ENCODE measurements at regions not wholly inside any gene's neighbourhood (a gene's known extent, or its start where the extent isn't known, plus 50 kb on each side); places are given as distances from the start of the nearest gene placed in this dataset.
"Not testable (repeated sequence)": the region's sequence is repeated elsewhere in the genome, so short reads cannot be mapped to it uniquely, and the experiment has no call there.

DNA sequence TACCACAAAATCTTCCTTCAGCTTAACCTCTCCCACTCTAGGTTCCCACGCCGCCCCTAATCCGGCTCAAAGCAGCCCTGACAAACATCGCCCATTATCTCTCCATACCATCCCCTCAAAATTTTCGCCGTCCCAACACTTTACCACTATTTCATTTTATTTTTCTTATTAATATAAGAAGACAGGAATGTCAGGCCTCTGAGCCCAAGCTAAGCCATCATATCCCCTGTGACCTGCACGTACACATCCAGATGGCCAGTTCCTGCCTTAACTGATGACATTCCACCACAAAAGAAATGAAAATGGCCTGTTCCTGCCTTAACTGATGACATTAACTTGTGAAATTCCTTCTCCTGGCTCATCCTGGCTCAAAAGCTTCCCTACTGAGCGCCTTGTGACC is 243.4 kb upstream of the PROK2 start:
- TF ChIP-seq, protein P1, sequence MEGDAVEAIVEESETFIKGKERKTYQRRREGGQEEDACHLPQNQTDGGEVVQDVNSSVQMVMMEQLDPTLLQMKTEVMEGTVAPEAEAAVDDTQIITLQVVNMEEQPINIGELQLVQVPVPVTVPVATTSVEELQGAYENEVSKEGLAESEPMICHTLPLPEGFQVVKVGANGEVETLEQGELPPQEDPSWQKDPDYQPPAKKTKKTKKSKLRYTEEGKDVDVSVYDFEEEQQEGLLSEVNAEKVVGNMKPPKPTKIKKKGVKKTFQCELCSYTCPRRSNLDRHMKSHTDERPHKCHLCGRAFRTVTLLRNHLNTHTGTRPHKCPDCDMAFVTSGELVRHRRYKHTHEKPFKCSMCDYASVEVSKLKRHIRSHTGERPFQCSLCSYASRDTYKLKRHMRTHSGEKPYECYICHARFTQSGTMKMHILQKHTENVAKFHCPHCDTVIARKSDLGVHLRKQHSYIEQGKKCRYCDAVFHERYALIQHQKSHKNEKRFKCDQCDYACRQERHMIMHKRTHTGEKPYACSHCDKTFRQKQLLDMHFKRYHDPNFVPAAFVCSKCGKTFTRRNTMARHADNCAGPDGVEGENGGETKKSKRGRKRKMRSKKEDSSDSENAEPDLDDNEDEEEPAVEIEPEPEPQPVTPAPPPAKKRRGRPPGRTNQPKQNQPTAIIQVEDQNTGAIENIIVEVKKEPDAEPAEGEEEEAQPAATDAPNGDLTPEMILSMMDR (conservative IDR thresholded peaks at IDR 0.05; ENCODE audit: low read depth in 2 of 2): not testable (repeated sequence)
- TF ChIP-seq POLR2AphosphoS5 (IDR thresholded peaks at IDR 0.05; ENCODE audit: low read depth); ZNF114 (CRISPR knock-in tag; IDR thresholded peaks at IDR 0.05); ZNF331 (CRISPR knock-in tag; IDR thresholded peaks at IDR 0.05; ENCODE audit: low read depth); EZH2 (IDR thresholded peaks at IDR 0.05; ENCODE audit: low read depth, unreplicated experiment); JUNB (IDR thresholded peaks at IDR 0.05; ENCODE audit: unreplicated experiment); EZH2phosphoT487 (IDR thresholded peaks at IDR 0.05; ENCODE audit: unreplicated experiment); CREB1 (CRISPR knock-in tag; IDR thresholded peaks at IDR 0.05; ENCODE audit: low read depth); NANOG (IDR thresholded peaks at IDR 0.05; ENCODE audit: borderline replicate concordance): not testable (repeated sequence)
- TF ChIP-seq, protein P2, sequence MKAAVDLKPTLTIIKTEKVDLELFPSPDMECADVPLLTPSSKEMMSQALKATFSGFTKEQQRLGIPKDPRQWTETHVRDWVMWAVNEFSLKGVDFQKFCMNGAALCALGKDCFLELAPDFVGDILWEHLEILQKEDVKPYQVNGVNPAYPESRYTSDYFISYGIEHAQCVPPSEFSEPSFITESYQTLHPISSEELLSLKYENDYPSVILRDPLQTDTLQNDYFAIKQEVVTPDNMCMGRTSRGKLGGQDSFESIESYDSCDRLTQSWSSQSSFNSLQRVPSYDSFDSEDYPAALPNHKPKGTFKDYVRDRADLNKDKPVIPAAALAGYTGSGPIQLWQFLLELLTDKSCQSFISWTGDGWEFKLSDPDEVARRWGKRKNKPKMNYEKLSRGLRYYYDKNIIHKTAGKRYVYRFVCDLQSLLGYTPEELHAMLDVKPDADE (IDR thresholded peaks at IDR 0.05): not testable (repeated sequence)
- TF ChIP-seq, protein P3, sequence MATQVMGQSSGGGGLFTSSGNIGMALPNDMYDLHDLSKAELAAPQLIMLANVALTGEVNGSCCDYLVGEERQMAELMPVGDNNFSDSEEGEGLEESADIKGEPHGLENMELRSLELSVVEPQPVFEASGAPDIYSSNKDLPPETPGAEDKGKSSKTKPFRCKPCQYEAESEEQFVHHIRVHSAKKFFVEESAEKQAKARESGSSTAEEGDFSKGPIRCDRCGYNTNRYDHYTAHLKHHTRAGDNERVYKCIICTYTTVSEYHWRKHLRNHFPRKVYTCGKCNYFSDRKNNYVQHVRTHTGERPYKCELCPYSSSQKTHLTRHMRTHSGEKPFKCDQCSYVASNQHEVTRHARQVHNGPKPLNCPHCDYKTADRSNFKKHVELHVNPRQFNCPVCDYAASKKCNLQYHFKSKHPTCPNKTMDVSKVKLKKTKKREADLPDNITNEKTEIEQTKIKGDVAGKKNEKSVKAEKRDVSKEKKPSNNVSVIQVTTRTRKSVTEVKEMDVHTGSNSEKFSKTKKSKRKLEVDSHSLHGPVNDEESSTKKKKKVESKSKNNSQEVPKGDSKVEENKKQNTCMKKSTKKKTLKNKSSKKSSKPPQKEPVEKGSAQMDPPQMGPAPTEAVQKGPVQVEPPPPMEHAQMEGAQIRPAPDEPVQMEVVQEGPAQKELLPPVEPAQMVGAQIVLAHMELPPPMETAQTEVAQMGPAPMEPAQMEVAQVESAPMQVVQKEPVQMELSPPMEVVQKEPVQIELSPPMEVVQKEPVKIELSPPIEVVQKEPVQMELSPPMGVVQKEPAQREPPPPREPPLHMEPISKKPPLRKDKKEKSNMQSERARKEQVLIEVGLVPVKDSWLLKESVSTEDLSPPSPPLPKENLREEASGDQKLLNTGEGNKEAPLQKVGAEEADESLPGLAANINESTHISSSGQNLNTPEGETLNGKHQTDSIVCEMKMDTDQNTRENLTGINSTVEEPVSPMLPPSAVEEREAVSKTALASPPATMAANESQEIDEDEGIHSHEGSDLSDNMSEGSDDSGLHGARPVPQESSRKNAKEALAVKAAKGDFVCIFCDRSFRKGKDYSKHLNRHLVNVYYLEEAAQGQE (IDR thresholded peaks at IDR 0.05; ENCODE audit: unreplicated experiment): not testable (repeated sequence)
- TF ChIP-seq, protein P4, sequence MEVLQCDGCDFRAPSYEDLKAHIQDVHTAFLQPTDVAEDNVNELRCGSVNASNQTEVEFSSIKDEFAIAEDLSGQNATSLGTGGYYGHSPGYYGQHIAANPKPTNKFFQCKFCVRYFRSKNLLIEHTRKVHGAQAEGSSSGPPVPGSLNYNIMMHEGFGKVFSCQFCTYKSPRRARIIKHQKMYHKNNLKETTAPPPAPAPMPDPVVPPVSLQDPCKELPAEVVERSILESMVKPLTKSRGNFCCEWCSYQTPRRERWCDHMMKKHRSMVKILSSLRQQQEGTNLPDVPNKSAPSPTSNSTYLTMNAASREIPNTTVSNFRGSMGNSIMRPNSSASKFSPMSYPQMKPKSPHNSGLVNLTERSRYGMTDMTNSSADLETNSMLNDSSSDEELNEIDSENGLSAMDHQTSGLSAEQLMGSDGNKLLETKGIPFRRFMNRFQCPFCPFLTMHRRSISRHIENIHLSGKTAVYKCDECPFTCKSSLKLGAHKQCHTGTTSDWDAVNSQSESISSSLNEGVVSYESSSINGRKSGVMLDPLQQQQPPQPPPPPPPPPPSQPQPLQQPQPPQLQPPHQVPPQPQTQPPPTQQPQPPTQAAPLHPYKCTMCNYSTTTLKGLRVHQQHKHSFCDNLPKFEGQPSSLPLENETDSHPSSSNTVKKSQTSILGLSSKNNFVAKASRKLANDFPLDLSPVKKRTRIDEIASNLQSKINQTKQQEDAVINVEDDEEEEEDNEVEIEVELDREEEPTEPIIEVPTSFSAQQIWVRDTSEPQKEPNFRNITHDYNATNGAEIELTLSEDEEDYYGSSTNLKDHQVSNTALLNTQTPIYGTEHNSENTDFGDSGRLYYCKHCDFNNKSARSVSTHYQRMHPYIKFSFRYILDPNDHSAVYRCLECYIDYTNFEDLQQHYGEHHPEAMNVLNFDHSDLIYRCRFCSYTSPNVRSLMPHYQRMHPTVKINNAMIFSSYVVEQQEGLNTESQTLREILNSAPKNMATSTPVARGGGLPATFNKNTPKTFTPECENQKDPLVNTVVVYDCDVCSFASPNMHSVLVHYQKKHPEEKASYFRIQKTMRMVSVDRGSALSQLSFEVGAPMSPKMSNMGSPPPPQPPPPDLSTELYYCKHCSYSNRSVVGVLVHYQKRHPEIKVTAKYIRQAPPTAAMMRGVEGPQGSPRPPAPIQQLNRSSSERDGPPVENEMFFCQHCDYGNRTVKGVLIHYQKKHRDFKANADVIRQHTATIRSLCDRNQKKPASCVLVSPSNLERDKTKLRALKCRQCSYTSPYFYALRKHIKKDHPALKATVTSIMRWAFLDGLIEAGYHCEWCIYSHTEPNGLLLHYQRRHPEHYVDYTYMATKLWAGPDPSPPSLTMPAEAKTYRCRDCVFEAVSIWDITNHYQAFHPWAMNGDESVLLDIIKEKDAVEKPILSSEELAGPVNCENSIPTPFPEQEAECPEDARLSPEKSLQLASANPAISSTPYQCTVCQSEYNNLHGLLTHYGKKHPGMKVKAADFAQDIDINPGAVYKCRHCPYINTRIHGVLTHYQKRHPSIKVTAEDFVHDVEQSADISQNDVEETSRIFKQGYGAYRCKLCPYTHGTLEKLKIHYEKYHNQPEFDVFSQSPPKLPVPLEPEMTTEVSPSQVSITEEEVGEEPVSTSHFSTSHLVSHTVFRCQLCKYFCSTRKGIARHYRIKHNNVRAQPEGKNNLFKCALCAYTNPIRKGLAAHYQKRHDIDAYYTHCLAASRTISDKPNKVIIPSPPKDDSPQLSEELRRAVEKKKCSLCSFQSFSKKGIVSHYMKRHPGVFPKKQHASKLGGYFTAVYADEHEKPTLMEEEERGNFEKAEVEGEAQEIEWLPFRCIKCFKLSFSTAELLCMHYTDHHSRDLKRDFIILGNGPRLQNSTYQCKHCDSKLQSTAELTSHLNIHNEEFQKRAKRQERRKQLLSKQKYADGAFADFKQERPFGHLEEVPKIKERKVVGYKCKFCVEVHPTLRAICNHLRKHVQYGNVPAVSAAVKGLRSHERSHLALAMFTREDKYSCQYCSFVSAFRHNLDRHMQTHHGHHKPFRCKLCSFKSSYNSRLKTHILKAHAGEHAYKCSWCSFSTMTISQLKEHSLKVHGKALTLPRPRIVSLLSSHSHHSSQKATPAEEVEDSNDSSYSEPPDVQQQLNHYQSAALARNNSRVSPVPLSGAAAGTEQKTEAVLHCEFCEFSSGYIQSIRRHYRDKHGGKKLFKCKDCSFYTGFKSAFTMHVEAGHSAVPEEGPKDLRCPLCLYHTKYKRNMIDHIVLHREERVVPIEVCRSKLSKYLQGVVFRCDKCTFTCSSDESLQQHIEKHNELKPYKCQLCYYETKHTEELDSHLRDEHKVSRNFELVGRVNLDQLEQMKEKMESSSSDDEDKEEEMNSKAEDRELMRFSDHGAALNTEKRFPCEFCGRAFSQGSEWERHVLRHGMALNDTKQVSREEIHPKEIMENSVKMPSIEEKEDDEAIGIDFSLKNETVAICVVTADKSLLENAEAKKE (CRISPR knock-in tag; IDR thresholded peaks at IDR 0.05): not testable (repeated sequence)
